ENCODE measurements at regions not wholly inside any gene's neighbourhood (a gene's known extent, or its start where the extent isn't known, plus 50 kb on each side); places are given as distances from the start of the nearest gene placed in this dataset.

- H3K27me3 Mint-ChIP-seq (ENCODE audit: insufficient read depth): peaks cover 1% of the 10 kb centered on the region
- H3K4me1 Mint-ChIP-seq (ENCODE audit: low read depth): no peaks in the 10 kb centered on the region
- no peak overlapping the region for H3K4me3 Mint-ChIP-seq
- no peaks in the 10 kb centered on the region for H3K36me3 Mint-ChIP-seq (ENCODE audit: low read depth)
- H3K9me3 Mint-ChIP-seq: no peaks in the 10 kb centered on the region; the same call in 1 of the 2 replicates
- no peak overlapping the region for H3K27ac Mint-ChIP-seq
- no peak for TF ChIP-seq CTCF (IDR thresholded peaks at IDR 0.05)
- DNase-seq: no peak
These were observed 502.0 kb upstream of the CFAP20DC start for GRCh38 chr3:59551834-59552233.

GRCh38 chr3:59549962-59550361 is 500.1 kb upstream of the CFAP20DC start:
- Mint-ChIP-seq H3K27me3 (ENCODE audit: insufficient read depth) (peaks cover 1% of the 10 kb centered on the region), H3K9me3 (no peaks in the 10 kb centered on the region; the same call in 1 of the 2 replicates), H3K4me3 (no peak overlapping the region), H3K36me3 (ENCODE audit: low read depth) (no peaks in the 10 kb centered on the region), H3K27ac (no peak overlapping the region), H3K4me1 (ENCODE audit: low read depth) (no peaks in the 10 kb centered on the region)
- DNase-seq: no peak
- TF ChIP-seq CTCF (IDR thresholded peaks at IDR 0.05): no peak

- H3K27me3 Mint-ChIP-seq (ENCODE audit: insufficient read depth): peaks cover 1% of the 10 kb centered on the region; the same call in 1 of the 2 replicates
- TF ChIP-seq CTCF (IDR thresholded peaks at IDR 0.05): no peak
- no peak overlapping the region for H3K4me3 Mint-ChIP-seq
- DNase-seq: no peak
- H3K27ac Mint-ChIP-seq: no peak overlapping the region
- H3K4me1 Mint-ChIP-seq (ENCODE audit: low read depth): no peaks in the 10 kb centered on the region
- no peaks in the 10 kb centered on the region for H3K36me3 Mint-ChIP-seq (ENCODE audit: low read depth)
- peaks cover under 1% of the 10 kb centered on the region for H3K9me3 Mint-ChIP-seq
These were observed 498.0 kb upstream of the CFAP20DC start for GRCh38 chr3:59547874-59548273.

- DNase-seq: no peak
- TF ChIP-seq CTCF (IDR thresholded peaks at IDR 0.05): no peak
- no peaks in the 10 kb centered on the region for H3K27me3 Mint-ChIP-seq (ENCODE audit: insufficient read depth)
- no peaks in the 10 kb centered on the region for H3K36me3 Mint-ChIP-seq (ENCODE audit: low read depth)
- peaks cover 4% of the 10 kb centered on the region for H3K9me3 Mint-ChIP-seq
- H3K4me1 Mint-ChIP-seq (ENCODE audit: low read depth): no peaks in the 10 kb centered on the region
- no peak overlapping the region for H3K27ac Mint-ChIP-seq
- H3K4me3 Mint-ChIP-seq: no peak overlapping the region
These were observed 496.7 kb upstream of the CFAP20DC start for GRCh38 chr3:59546522-59546921.

GRCh38 chr3:59545374-59545773 is 495.5 kb upstream of the CFAP20DC start:
- DNase-seq: no peak
- no peak overlapping the region for H3K4me3 Mint-ChIP-seq
- peaks cover 4% of the 10 kb centered on the region for H3K9me3 Mint-ChIP-seq
- H3K27me3 Mint-ChIP-seq (ENCODE audit: insufficient read depth): peaks cover under 1% of the 10 kb centered on the region; the same call in 1 of the 2 replicates
- no peak for TF ChIP-seq CTCF (IDR thresholded peaks at IDR 0.05)
- no peak overlapping the region for H3K27ac Mint-ChIP-seq
- H3K36me3 Mint-ChIP-seq (ENCODE audit: low read depth): no peaks in the 10 kb centered on the region
- peaks cover 7% of the 10 kb centered on the region; the same call in 1 of the 2 replicates for H3K4me1 Mint-ChIP-seq (ENCODE audit: low read depth)

- H3K27ac Mint-ChIP-seq: no peak overlapping the region
- H3K4me1 Mint-ChIP-seq (ENCODE audit: low read depth): peaks cover 15% of the 10 kb centered on the region; the same call in 1 of the 2 replicates
- H3K36me3 Mint-ChIP-seq (ENCODE audit: low read depth): no peaks in the 10 kb centered on the region
- peaks cover 2% of the 10 kb centered on the region; the same call in 1 of the 2 replicates for H3K27me3 Mint-ChIP-seq (ENCODE audit: insufficient read depth)
- DNase-seq: no peak
- no peak overlapping the region for H3K4me3 Mint-ChIP-seq
- H3K9me3 Mint-ChIP-seq: peaks cover 4% of the 10 kb centered on the region
- TF ChIP-seq CTCF (IDR thresholded peaks at IDR 0.05): no peak
These were observed 492.5 kb upstream of the CFAP20DC start for GRCh38 chr3:59542276-59542675.
